Common myeloid progenitor, CD34-positive (primary cell): ENCODE measurements at regions not wholly inside any gene's neighbourhood (a gene's known extent, or its start where the extent isn't known, plus 50 kb on each side); places are given as distances from the start of the nearest gene placed in this dataset.
A peak's percentile ranks its signal among the peaks of the same experiment; 100 is the strongest.
"Not testable (repeated sequence)": the region's sequence is repeated elsewhere in the genome, so short reads cannot be mapped to it uniquely, and the experiment has no call there.

ENCODE experiments used
- CTCF ChIA-PET: fragments of 350-600 bp; sonication (Branson Sonifier 250); formaldehyde crosslinking; loops from one replicate; lab custom pipeline; 2021; ENCODE audit warnings: antibody characterized with exemption; lab: Charles Lee
- POLR2A ChIA-PET: fragments of 350-600 bp; sonication (Branson Sonifier 250); formaldehyde crosslinking; loops from one replicate; lab custom pipeline; 2021; ENCODE audit warnings: antibody characterized with exemption; lab: Charles Lee
- DNase-seq, 3 donors: peaks; one replicate each; pipeline versions ENCODE4 v3.0.0 to v3.0.0-alpha.2; 2013
- H3K27ac ChIP-seq, 2 experiments: 1 replicate in 1 of 2; 2 replicates in 1 of 2; pipeline ENCODE4 v1.7.0; 2013; ENCODE audit warnings: inconsistent platforms in 2 of 2, low read length in 2 of 2, mild to moderate bottlenecking in 2 of 2, low read depth in 1 of 2, moderate library complexity in 1 of 2; ENCODE audit not compliant: severe bottlenecking in 2 of 2, insufficient read depth in 1 of 2, poor library complexity in 1 of 2
- H3K27me3 ChIP-seq, 5 experiments: replicated peaks in 2 of 5; 1 replicate in 3 of 5; 2 replicates in 2 of 5; pipeline versions ENCODE4 v1.6.1 to v1.7.0; 2013; ENCODE audit warnings: low read length in 4 of 5, mild to moderate bottlenecking in 2 of 5, moderate library complexity in 2 of 5, inconsistent platforms in 1 of 5; ENCODE audit not compliant: insufficient read depth in 5 of 5, control insufficient read depth in 4 of 5
- H3K36me3 ChIP-seq, 4 experiments: 1 replicate in 2 of 4; 2 replicates in 2 of 4; pipeline versions ENCODE4 v1.6.1 to v1.7.0; 2013; ENCODE audit warnings: low read length in 3 of 4, control low read depth in 1 of 4, mild to moderate bottlenecking in 1 of 4; ENCODE audit not compliant: control insufficient read depth in 4 of 4, insufficient read depth in 4 of 4
- H3K4me1 ChIP-seq, 4 experiments: 1 replicate in 3 of 4; 2 replicates in 1 of 4; pipeline versions ENCODE4 v1.6.1 to v1.7.1; 2013; ENCODE audit warnings: low read length in 3 of 4, mild to moderate bottlenecking in 3 of 4, control low read depth in 1 of 4, inconsistent platforms in 1 of 4, moderate library complexity in 1 of 4; ENCODE audit not compliant: control insufficient read depth in 4 of 4, insufficient read depth in 4 of 4; ENCODE audit errors: control extremely low read depth in 1 of 4
- H3K4me3 ChIP-seq, 7 experiments: 1 replicate in 4 of 7; 2 replicates in 3 of 7; pipeline versions ENCODE4 v1.5.1 to v1.7.0; 2013; ENCODE audit warnings: mild to moderate bottlenecking in 7 of 7, low read length in 6 of 7, moderate library complexity in 6 of 7, inconsistent platforms in 2 of 7, low read depth in 2 of 7, control low read depth in 1 of 7; ENCODE audit not compliant: insufficient read depth in 4 of 7, control insufficient read depth in 1 of 7; ENCODE audit errors: extremely low read depth in 1 of 7
- H3K9me3 ChIP-seq, 5 experiments: 1 replicate in 4 of 5; 2 replicates in 1 of 5; pipeline versions ENCODE4 v1.6.1 to v1.7.1; 2013; ENCODE audit warnings: low read length in 4 of 5, mild to moderate bottlenecking in 2 of 5, inconsistent platforms in 1 of 5, low read depth in 1 of 5, moderate library complexity in 1 of 5; ENCODE audit not compliant: control insufficient read depth in 4 of 5, insufficient read depth in 2 of 5; ENCODE audit errors: control extremely low read depth in 1 of 5
- WGBS: methylation state at CpG from one replicate; pipeline ENCODE4 v1.1.5; 2013; ENCODE audit not compliant: insufficient coverage; 5-methylcytosine and 5-hydroxymethylcytosine counted together

DNA sequence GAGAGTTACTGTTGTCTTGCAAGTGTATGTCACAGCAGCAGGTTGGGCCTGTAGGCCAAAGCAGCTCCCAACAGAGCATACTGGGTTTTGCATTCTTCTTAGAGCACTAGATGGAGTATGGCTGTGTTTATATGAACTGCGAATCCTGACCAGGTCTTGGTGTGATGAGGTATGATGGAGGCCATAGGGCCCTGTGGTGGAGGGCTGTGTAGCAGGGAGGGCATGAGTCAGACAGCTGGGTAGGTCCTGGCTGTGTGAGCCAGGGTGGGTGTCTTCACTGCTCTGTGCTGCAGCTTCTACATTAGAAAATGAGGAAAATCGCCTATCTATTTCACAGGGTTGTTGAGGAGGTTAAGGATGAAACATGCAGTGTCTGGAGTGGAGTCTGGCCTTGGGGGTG, 124.2 kb downstream of the BUB3 start:
- DNase-seq, result no peak
- Histone ChIP-seq H3K27me3 (peaks cover 0 to 37% (median 10%) of the 10 kb centered on the region in 5 experiments), H3K36me3 (no peaks in the 10 kb centered on the region), H3K9me3 (peaks cover 0 to 10% (median 4%) of the 10 kb centered on the region in 5 experiments), H3K27ac (no peak overlapping the region), H3K4me1 (no peaks in the 10 kb centered on the region), H3K4me3 (no peak overlapping the region)
- ChIA-PET POLR2A (no interaction called here), CTCF (no interaction called here)
- 100% methylated on average over 2 of the region's 2 CpGs for WGBS

GRCh38 chr10:123283371-123283770, 129.2 kb downstream of the BUB3 start:
- POLR2A ChIA-PET, CTCF ChIA-PET, H3K27me3 ChIP-seq, H3K9me3 ChIP-seq, H3K36me3 ChIP-seq, H3K4me1 ChIP-seq, DNase-seq, H3K27ac ChIP-seq, H3K4me3 ChIP-seq: not testable (repeated sequence)
- 98% methylated on average over 9 of the region's 35 CpGs for WGBS

DNA sequence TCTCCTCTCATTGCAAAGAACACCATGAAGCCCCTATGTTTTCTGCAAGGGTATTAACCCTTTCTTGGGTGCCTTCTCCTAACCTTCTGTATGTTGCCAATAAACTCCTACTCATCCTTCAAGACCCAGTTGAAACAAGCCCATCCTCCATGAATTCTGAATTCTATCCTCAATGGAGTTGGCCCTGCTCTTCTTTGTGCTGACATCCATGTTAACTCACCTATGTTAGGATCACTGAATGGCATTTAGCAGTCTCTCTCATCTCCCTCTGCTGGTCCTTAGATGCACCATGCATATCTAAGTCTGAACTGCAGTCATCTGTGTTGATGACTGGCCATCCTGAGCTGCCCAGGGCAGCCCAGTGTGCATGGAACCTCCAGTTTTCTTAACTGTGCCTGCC, 129.8 kb downstream of the BUB3 start:
- H3K36me3 ChIP-seq, result no peaks in the 10 kb centered on the region
- no peaks in the 10 kb centered on the region for H3K9me3 ChIP-seq
- DNase-seq, result peak in 1 of 3 donors; percentile 3
- CTCF ChIA-PET, result interaction anchor here (0.7 kb wide), 1 partner anchor 20 kb away, joined by 3 read pairs; no protein-coding TSS in a partner anchor
- no peak overlapping the region for H3K4me3 ChIP-seq
- peaks cover 0 to 2% (median 0%) of the 10 kb centered on the region in 5 experiments for H3K27me3 ChIP-seq
- no peak overlapping the region for H3K27ac ChIP-seq
- POLR2A ChIA-PET, result no interaction called here
- H3K4me1 ChIP-seq, result no peaks in the 10 kb centered on the region

- H3K4me3 ChIP-seq, result no peak overlapping the region
- H3K9me3 ChIP-seq, result peaks cover 0 to 5% (median 1%) of the 10 kb centered on the region in 5 experiments
- CTCF ChIA-PET, result no interaction called here
- POLR2A ChIA-PET, result no interaction called here
- no peaks in the 10 kb centered on the region for H3K36me3 ChIP-seq
- WGBS, result 90% methylated on average over 3 of the region's 4 CpGs
- no peak for DNase-seq
- H3K4me1 ChIP-seq, result no peaks in the 10 kb centered on the region
- no peak overlapping the region for H3K27ac ChIP-seq
- H3K27me3 ChIP-seq, result peaks cover 0 to 2% (median 0%) of the 10 kb centered on the region in 5 experiments
Measured at GRCh38 chr10:123287594-123288247, 133.5 kb downstream of the BUB3 start.

- no peaks in the 10 kb centered on the region for H3K36me3 ChIP-seq
- DNase-seq, result no peak
- H3K9me3 ChIP-seq, result peaks cover 0 to 5% (median 1%) of the 10 kb centered on the region in 5 experiments
- H3K27ac ChIP-seq, result no peak overlapping the region
- H3K4me1 ChIP-seq, result no peaks in the 10 kb centered on the region
- POLR2A ChIA-PET, result no interaction called here
- peaks cover 0 to 2% (median 0%) of the 10 kb centered on the region in 5 experiments for H3K27me3 ChIP-seq
- WGBS, result 100% methylated on average over 1 of the region's 1 CpG
- CTCF ChIA-PET, result no interaction called here
- H3K4me3 ChIP-seq, result no peak overlapping the region
Measured at GRCh38 chr10:123289432-123289831, 135.2 kb downstream of the BUB3 start.

DNA sequence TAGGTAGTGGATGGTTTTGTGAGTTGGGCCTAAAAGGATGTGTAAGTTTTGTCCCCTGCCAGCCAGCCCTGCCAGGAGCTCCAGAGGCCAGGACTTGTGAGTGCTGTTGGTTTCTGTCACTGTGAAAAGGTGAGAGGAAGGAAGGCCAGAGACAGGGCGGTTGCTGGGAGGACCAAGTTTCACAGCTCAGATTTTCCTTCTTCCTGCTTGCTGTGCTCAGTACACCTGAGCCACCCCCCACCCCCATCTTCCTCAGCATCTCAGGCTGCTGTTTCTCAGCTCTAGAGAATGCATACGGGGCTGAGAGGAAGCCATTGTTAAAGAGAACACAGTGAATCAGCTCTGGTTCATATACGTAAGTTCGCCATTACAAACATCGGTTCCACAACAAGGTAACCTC, 139.9 kb downstream of the BUB3 start:
- peaks cover 0 to 5% (median 1%) of the 10 kb centered on the region in 5 experiments for H3K9me3 ChIP-seq
- H3K27me3 ChIP-seq, result no peaks in the 10 kb centered on the region
- no peak overlapping the region for H3K4me3 ChIP-seq
- no peaks in the 10 kb centered on the region for H3K4me1 ChIP-seq
- CTCF ChIA-PET, result no interaction called here
- DNase-seq, result no peak
- H3K27ac ChIP-seq, result no peak overlapping the region
- 100% methylated on average over 2 of the region's 5 CpGs for WGBS
- POLR2A ChIA-PET, result no interaction called here
- H3K36me3 ChIP-seq, result no peaks in the 10 kb centered on the region

DNA sequence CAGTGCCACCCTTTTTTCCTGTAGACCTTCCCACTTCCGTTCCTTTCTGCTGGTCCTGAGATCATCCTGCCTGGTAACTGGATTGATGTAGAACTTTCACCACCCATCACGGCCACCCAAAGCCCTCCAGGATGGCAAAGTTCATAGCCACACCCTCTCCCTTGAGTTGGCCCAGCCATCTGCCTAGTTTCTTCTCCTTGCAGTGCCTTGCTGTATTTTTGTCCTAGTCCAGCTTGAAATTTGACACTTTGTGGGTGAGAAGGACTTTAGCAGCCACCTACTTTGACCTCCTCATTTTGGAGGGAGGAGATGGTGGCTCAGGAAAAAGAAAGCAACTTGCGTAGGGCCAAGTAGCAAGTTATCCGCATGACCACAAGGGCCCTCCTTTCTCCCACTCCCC, 140.7 kb downstream of the BUB3 start:
- WGBS, result 81% methylated on average over 2 of the region's 4 CpGs
- H3K9me3 ChIP-seq, result peaks cover 0 to 5% (median 0%) of the 10 kb centered on the region in 5 experiments
- POLR2A ChIA-PET, result no interaction called here
- no peaks in the 10 kb centered on the region for H3K27me3 ChIP-seq
- no peaks in the 10 kb centered on the region for H3K4me1 ChIP-seq
- no peaks in the 10 kb centered on the region for H3K36me3 ChIP-seq
- no peak overlapping the region for H3K27ac ChIP-seq
- DNase-seq, result no peak
- H3K4me3 ChIP-seq, result no peak overlapping the region
- CTCF ChIA-PET, result no interaction called here
